Type B pancreatic cell (in vitro differentiated cells): ENCODE measurements at regions not wholly inside any gene's neighbourhood (a gene's known extent, or its start where the extent isn't known, plus 50 kb on each side); places are given as distances from the start of the nearest gene placed in this dataset.

ENCODE experiments used
- DNase-seq: peaks from one replicate; pipeline ENCODE4 v3.0.0; 2021; ENCODE audit warnings: mixed read lengths; ENCODE audit not compliant: unreplicated experiment; ENCODE audit errors: extremely low spot score
- H3K27ac Mint-ChIP-seq: 2 replicates; pipeline ENCODE4 v1.8.0; 2021; ENCODE audit warnings: mild to moderate bottlenecking, mixed read lengths
- H3K27me3 Mint-ChIP-seq: 2 replicates; pipeline ENCODE4 v1.8.0; 2021; ENCODE audit warnings: mixed read lengths
- H3K36me3 Mint-ChIP-seq: 2 replicates; pipeline ENCODE4 v1.8.0; 2021; ENCODE audit warnings: mixed read lengths
- H3K4me1 Mint-ChIP-seq: one replicate; pipeline ENCODE4 v1.8.0; 2021; ENCODE audit warnings: mixed read lengths; ENCODE audit not compliant: unreplicated experiment
- H3K4me3 Mint-ChIP-seq: 2 replicates; pipeline ENCODE4 v1.8.0; 2021; ENCODE audit warnings: mild to moderate bottlenecking, mixed read lengths
- H3K9me3 Mint-ChIP-seq: 2 replicates; pipeline ENCODE4 v1.8.0; 2021; ENCODE audit warnings: mixed read lengths
- TF ChIP-seq, protein P1 (sequence below): fragments of 200-600 bp; sonication (generic); conservative IDR thresholded peaks from 2 replicates; pipeline ENCODE4 v1.5.0; 2021; ENCODE audit warnings: antibody characterized with exemption, mild to moderate bottlenecking

DNA sequence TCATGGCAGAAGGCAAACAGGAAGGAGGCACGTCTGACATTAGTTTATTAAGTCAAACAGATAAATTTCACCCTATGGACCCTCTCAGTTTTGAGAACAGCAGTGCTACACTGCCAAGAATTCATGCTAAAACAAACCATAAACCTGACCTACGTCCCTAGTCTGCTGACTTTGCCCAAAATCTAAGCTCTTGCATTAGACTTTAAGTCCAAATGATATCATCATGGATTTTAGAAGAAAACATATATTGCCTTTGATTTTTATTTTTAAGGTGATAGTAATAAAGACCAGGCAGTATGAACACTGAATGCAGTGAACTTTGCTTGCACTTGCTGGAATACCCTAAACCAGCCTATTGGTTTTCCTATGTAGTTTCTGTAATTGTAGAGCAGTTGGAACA lies 79.6 kb upstream of the GADL1 start:
- Mint-ChIP-seq H3K9me3 (peaks cover 5% of the 10 kb centered on the region), H3K27ac (no peak overlapping the region), H3K4me1 (peaks cover 5% of the 10 kb centered on the region), H3K4me3 (no peak overlapping the region), H3K36me3 (no peaks in the 10 kb centered on the region), H3K27me3 (no peaks in the 10 kb centered on the region)
- no peak for DNase-seq
- TF ChIP-seq, protein P1, sequence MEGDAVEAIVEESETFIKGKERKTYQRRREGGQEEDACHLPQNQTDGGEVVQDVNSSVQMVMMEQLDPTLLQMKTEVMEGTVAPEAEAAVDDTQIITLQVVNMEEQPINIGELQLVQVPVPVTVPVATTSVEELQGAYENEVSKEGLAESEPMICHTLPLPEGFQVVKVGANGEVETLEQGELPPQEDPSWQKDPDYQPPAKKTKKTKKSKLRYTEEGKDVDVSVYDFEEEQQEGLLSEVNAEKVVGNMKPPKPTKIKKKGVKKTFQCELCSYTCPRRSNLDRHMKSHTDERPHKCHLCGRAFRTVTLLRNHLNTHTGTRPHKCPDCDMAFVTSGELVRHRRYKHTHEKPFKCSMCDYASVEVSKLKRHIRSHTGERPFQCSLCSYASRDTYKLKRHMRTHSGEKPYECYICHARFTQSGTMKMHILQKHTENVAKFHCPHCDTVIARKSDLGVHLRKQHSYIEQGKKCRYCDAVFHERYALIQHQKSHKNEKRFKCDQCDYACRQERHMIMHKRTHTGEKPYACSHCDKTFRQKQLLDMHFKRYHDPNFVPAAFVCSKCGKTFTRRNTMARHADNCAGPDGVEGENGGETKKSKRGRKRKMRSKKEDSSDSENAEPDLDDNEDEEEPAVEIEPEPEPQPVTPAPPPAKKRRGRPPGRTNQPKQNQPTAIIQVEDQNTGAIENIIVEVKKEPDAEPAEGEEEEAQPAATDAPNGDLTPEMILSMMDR, result no peak

DNA sequence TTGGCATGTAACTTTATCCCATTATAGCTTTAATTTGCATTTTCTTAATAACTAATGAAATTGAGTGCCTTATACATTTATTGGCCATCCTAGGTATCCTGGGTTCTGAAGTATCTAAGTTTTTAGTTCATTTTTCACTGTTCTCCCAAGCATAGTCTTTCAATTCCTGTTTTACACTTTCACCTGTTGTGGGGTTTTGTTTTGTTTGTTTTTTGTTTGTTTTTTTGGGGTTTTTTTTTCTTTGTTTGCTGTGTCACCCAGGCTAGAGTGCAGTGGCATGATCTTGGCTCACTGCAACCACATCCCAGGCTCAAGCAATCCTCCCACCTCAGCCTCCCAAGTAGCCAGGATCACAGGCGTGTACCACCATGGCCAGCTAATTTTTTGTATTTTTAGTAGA lies 83.1 kb upstream of the GADL1 start:
- TF ChIP-seq, protein P1, result no peak
- peaks cover 5% of the 10 kb centered on the region for H3K9me3 Mint-ChIP-seq
- no peak overlapping the region for H3K27ac Mint-ChIP-seq
- no peaks in the 10 kb centered on the region for H3K27me3 Mint-ChIP-seq
- H3K4me3 Mint-ChIP-seq, result no peak overlapping the region
- H3K36me3 Mint-ChIP-seq, result no peaks in the 10 kb centered on the region
- DNase-seq, result no peak
- no peaks in the 10 kb centered on the region for H3K4me1 Mint-ChIP-seq

DNA sequence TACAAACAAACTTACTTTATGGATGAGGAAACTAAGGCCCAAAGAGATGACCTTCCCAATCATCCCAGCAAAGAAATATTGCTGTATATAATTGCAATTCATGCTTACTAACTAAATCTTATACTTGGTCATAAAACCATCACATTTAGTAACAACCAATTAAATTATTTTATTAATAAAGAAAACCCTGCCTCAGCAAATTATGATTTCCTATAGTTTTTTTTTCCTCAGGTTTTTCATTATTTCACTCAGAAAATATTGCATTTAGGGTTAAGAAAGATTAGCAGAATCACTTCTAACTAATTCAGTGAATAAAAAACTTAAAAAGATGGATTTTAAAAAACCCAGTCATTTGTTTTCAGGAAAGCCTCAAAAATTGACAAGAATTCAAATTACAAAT lies 86.5 kb upstream of the GADL1 start:
- H3K9me3 Mint-ChIP-seq, result no peaks in the 10 kb centered on the region
- no peaks in the 10 kb centered on the region for H3K27me3 Mint-ChIP-seq
- TF ChIP-seq, protein P1, result no peak
- H3K36me3 Mint-ChIP-seq, result no peaks in the 10 kb centered on the region
- DNase-seq, result no peak
- H3K27ac Mint-ChIP-seq, result no peak overlapping the region
- H3K4me1 Mint-ChIP-seq, result peaks cover 16% of the 10 kb centered on the region
- H3K4me3 Mint-ChIP-seq, result no peak overlapping the region

DNA sequence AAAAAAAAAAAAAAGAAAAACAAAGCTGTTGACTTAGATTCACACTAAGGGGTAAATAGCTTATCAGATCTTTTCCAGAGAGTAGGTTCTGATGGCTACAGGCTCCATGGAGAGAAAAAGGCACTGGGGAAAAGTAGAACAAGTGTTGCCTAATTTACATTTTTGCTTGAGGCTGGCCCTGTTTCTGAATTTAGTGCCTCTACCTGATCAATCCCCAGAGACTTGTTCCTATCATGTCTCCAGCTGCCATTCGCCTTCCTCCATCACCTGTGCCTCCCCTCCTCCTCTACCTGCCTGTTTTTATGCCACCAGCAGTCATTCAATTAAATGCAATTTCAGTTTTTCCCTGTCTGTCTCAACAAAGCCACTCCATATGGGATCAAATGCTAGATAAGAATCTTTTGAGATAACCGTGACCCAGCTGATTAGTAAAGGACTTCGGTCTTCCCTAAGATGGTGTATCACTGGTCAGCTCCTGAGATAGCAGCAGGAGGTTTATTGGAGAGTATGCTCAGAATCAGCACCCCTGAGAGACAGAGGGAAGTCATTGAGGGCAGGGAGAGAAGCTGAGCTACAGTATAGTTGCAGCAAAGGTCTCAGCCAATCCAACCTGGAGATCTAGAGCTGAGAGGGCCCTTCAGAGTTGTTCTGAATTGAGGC lies 88.1 kb upstream of the GADL1 start:
- TF ChIP-seq, protein P1, result no peak
- H3K36me3 Mint-ChIP-seq, result no peaks in the 10 kb centered on the region
- DNase-seq, result no peak
- H3K27ac Mint-ChIP-seq, result no peak overlapping the region
- H3K4me1 Mint-ChIP-seq, result peaks cover 16% of the 10 kb centered on the region
- H3K27me3 Mint-ChIP-seq, result no peaks in the 10 kb centered on the region
- H3K4me3 Mint-ChIP-seq, result no peak overlapping the region
- no peaks in the 10 kb centered on the region for H3K9me3 Mint-ChIP-seq

DNA sequence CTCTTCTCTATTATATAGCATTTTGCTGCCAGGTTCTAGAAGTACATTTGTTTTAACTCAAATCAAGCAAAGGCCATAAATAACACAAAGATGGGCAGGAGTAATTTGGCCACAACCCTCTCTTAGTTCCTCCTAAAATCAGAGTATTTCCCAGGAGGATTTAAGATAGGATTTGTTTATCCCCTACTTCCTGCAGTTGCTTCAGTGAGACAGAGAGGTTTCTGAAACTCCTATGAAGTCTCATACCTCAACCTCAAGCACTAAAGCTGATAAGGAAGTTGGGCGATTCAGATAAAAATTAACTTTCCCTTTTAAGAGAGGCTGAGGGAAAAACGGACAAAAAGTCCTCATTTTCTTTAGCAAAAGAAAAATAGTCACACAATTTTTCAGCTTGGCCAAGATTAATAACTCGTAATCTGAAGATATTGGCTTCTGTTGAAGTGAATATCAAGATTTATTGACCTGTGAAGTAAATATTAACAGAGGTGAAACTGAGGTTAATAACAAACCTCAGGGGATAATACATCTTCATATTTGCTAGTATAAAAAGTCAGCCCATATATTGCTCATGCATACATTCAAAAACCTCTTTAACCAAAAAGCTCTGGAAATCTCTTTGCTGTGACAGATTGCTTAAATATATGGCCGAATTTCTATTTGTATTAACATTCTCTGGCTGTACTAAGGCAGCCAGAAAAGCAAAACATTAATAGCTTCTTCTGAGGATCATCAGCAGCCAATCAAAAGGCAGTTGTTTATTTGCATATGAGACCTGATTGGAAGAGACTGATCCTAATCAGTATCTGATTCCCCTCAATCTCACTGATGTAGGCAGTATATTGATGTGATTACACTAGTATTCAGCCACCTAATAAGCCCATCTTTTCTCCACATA lies 90.6 kb upstream of the GADL1 start:
- Mint-ChIP-seq H3K9me3 (no peaks in the 10 kb centered on the region), H3K27me3 (no peaks in the 10 kb centered on the region), H3K4me1 (peaks cover 26% of the 10 kb centered on the region), H3K27ac (peak overlapping the region; percentile 2), H3K4me3 (peak overlapping the region; percentile 10), H3K36me3 (no peaks in the 10 kb centered on the region)
- DNase-seq, result no peak
- TF ChIP-seq, protein P1, result no peak
